ENCODE measurements at regions not wholly inside any gene's neighbourhood (a gene's known extent, or its start where the extent isn't known, plus 50 kb on each side); places are given as distances from the start of the nearest gene placed in this dataset.

DNA sequence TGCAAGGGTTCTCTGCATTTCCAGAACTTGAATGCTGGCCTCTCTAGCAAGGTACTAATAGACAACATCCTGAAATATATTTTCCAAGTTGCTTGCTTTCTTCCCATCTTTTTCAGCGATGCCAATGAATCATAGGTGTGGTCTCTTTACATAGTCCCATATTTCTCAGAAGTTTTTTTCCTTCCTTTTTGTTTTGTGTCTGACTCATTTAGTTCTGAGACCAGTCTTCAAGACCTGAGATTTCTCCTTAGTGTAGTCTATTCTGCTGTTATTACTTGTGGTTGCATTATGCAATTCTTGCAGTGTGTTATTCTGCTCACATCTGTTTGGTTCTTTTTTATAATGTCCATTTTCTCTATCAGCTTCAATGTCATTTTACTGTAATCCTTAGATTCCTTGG, 1265.0 kb upstream of the ALCAM start:
- Mint-ChIP-seq H3K27ac (no peak overlapping the region), H3K36me3 (ENCODE audit: insufficient read depth in 1 of 3, low read depth in 3 of 3) (no peaks in the 10 kb centered on the region), H3K27me3 (ENCODE audit: low read depth) (peaks cover 3% of the 10 kb centered on the region), H3K4me1 (peaks cover 15% of the 10 kb centered on the region in 2 experiments), H3K4me3 (no peak overlapping the region), H3K9me3 (no peaks in the 10 kb centered on the region; a peak in 1 of 5 replicates)
- no peak overlapping the region for H3K56ac ChIP-seq (ENCODE audit: insufficient read length, low read depth, low read length)
- H2AK5ac ChIP-seq (ENCODE audit: insufficient read length, low read length): no peak overlapping the region
- H3K9me3 ChIP-seq (ENCODE audit: control insufficient read depth, low read depth, low read length): no peaks in the 10 kb centered on the region
- H3K4me1 ChIP-seq (ENCODE audit: insufficient read depth, low read length): no peaks in the 10 kb centered on the region; the same call in 1 of the 2 replicates
- H4K20me1 ChIP-seq (ENCODE audit: control insufficient read depth, insufficient read depth, insufficient read length): no peaks in the 10 kb centered on the region
- H4K8ac ChIP-seq (replicated peaks; ENCODE audit: insufficient read length, low read depth, low read length): no peak overlapping the region
- no peak overlapping the region for H3T11ph ChIP-seq (ENCODE audit: low read length)
- TF ChIP-seq, protein P1, sequence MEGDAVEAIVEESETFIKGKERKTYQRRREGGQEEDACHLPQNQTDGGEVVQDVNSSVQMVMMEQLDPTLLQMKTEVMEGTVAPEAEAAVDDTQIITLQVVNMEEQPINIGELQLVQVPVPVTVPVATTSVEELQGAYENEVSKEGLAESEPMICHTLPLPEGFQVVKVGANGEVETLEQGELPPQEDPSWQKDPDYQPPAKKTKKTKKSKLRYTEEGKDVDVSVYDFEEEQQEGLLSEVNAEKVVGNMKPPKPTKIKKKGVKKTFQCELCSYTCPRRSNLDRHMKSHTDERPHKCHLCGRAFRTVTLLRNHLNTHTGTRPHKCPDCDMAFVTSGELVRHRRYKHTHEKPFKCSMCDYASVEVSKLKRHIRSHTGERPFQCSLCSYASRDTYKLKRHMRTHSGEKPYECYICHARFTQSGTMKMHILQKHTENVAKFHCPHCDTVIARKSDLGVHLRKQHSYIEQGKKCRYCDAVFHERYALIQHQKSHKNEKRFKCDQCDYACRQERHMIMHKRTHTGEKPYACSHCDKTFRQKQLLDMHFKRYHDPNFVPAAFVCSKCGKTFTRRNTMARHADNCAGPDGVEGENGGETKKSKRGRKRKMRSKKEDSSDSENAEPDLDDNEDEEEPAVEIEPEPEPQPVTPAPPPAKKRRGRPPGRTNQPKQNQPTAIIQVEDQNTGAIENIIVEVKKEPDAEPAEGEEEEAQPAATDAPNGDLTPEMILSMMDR (conservative IDR thresholded peaks at IDR 0.05): no peak
- no peaks in the 10 kb centered on the region for H3K23me2 ChIP-seq (ENCODE audit: insufficient read length, low read depth, low read length, poor library complexity, severe bottlenecking)
- no peak overlapping the region for H4K5ac ChIP-seq (ENCODE audit: insufficient read length, low read depth, low read length)
- no peak overlapping the region for H2BK5ac ChIP-seq (ENCODE audit: insufficient read length, low read length)
- H2BK12ac ChIP-seq (ENCODE audit: insufficient read length, low read depth, low read length): no peak overlapping the region
- no peak overlapping the region for H3K23ac ChIP-seq (ENCODE audit: insufficient read length, low read depth, low read length)
- no peak overlapping the region for H3K4ac ChIP-seq (ENCODE audit: low read depth, low read length)
- H2BK15ac ChIP-seq (ENCODE audit: low read depth, low read length): no peak overlapping the region
- H2BK20ac ChIP-seq (ENCODE audit: low read depth, low read length, poor library complexity, severe bottlenecking): no peak overlapping the region
- H3K27ac ChIP-seq (ENCODE audit: insufficient read length, low read depth, low read length): no peak overlapping the region
- H3K4me2 ChIP-seq (ENCODE audit: insufficient read depth, insufficient read length, low read length): no peak overlapping the region
- no peaks in the 10 kb centered on the region for H3K79me1 ChIP-seq (ENCODE audit: insufficient read depth, low read depth, low read length, poor library complexity, severe bottlenecking)
- no peaks in the 10 kb centered on the region for H3K27me3 ChIP-seq (ENCODE audit: insufficient read depth, low read length)
- WGBS (ENCODE audit: extremely low coverage, insufficient read length, low lambda C conversion rate): no CpG with 5 or more reads among the region's 1 CpG
- no peak overlapping the region for H3K9ac ChIP-seq (ENCODE audit: extremely low read depth, insufficient read length, low read length)
- H3K79me2 ChIP-seq (ENCODE audit: insufficient read depth, low read length): no peaks in the 10 kb centered on the region
- H4K91ac ChIP-seq (ENCODE audit: insufficient read length, low read depth, low read length): no peak overlapping the region
- DNase-seq: no peak
- no peak overlapping the region for H3K18ac ChIP-seq (ENCODE audit: insufficient read length, low read depth, low read length)
- H2AFZ ChIP-seq (ENCODE audit: low read length): no peak overlapping the region
- no peak overlapping the region for H3K14ac ChIP-seq (ENCODE audit: insufficient read depth, low read length)
- H2BK120ac ChIP-seq (ENCODE audit: low read depth, low read length, poor library complexity, severe bottlenecking): no peak overlapping the region
